ENCODE measurements at regions not wholly inside any gene's neighbourhood (a gene's known extent, or its start where the extent isn't known, plus 50 kb on each side); places are given as distances from the start of the nearest gene placed in this dataset.
"Not testable (repeated sequence)": the region's sequence is repeated elsewhere in the genome, so short reads cannot be mapped to it uniquely, and the experiment has no call there.

- ChIA-PET CTCF (no interaction called here), POLR2A (no interaction called here)
- ATAC-seq: no peak
- intact Hi-C loops (cut with DNase I, micrococcal nuclease): no loop called here
- H3K27me3 Mint-ChIP-seq: no peaks in the 10 kb centered on the region
- H3K36me3 Mint-ChIP-seq (ENCODE audit: low read depth): no peaks in the 10 kb centered on the region
- no peaks in the 10 kb centered on the region for H3K4me1 Mint-ChIP-seq
- no peak for DNase-seq
- H3K4me3 Mint-ChIP-seq: no peak overlapping the region
- H3K9me3 Mint-ChIP-seq (ENCODE audit: low read depth): no peaks in the 10 kb centered on the region
- no peak overlapping the region for H3K27ac Mint-ChIP-seq
Measured at GRCh38 chr6:119960456-119960855, 610.9 kb upstream of the MAN1A1 start.

- DNase-seq (no peak), ATAC-seq (no peak)
- no peaks in the 10 kb centered on the region for H3K4me1 Mint-ChIP-seq
- no peaks in the 10 kb centered on the region for H3K36me3 Mint-ChIP-seq (ENCODE audit: low read depth)
- POLR2A ChIA-PET: no interaction called here
- intact Hi-C loops (cut with DNase I, micrococcal nuclease): no loop called here
- no peak overlapping the region for H3K27ac Mint-ChIP-seq
- H3K4me3 Mint-ChIP-seq: no peak overlapping the region
- H3K9me3 Mint-ChIP-seq (ENCODE audit: low read depth): no peaks in the 10 kb centered on the region
- CTCF ChIA-PET: no interaction called here
- H3K27me3 Mint-ChIP-seq: no peaks in the 10 kb centered on the region
Measured at GRCh38 chr6:119960036-119960435, 610.5 kb upstream of the MAN1A1 start.

GRCh38 chr6:119957195-119957594, 607.6 kb upstream of the MAN1A1 start:
- Mint-ChIP-seq H3K9me3 (ENCODE audit: low read depth) (no peaks in the 10 kb centered on the region), H3K36me3 (ENCODE audit: low read depth) (no peaks in the 10 kb centered on the region), H3K4me1 (no peaks in the 10 kb centered on the region), H3K27me3 (no peaks in the 10 kb centered on the region), H3K4me3 (no peak overlapping the region), H3K27ac (no peak overlapping the region)
- ATAC-seq: no peak
- ChIA-PET POLR2A (no interaction called here), CTCF (interaction anchor here (0.6 kb wide), 3 partner anchors 14 to 154 kb away, joined by 3 to 4 read pairs (median 3); no protein-coding TSS in a partner anchor)
- no peak for DNase-seq
- intact Hi-C loops (cut with DNase I, micrococcal nuclease): no loop called here

- ChIA-PET POLR2A (no interaction called here), CTCF (no interaction called here)
- no peak for ATAC-seq
- intact Hi-C loops (cut with DNase I, micrococcal nuclease): no loop called here
- Mint-ChIP-seq H3K36me3 (ENCODE audit: low read depth) (no peaks in the 10 kb centered on the region), H3K27me3 (no peaks in the 10 kb centered on the region), H3K4me3 (no peak overlapping the region), H3K4me1 (no peaks in the 10 kb centered on the region), H3K27ac (no peak overlapping the region), H3K9me3 (ENCODE audit: low read depth) (no peaks in the 10 kb centered on the region)
- no peak for DNase-seq
Measured at GRCh38 chr6:119952696-119953095, 603.1 kb upstream of the MAN1A1 start.

- H3K27me3 Mint-ChIP-seq: no peaks in the 10 kb centered on the region
- ChIA-PET POLR2A (no interaction called here), CTCF (no interaction called here)
- no peaks in the 10 kb centered on the region for H3K9me3 Mint-ChIP-seq (ENCODE audit: low read depth)
- no peaks in the 10 kb centered on the region for H3K4me1 Mint-ChIP-seq
- no peak overlapping the region for H3K4me3 Mint-ChIP-seq
- no peak for ATAC-seq
- DNase-seq: no peak
- H3K36me3 Mint-ChIP-seq (ENCODE audit: low read depth): no peaks in the 10 kb centered on the region
- no peak overlapping the region for H3K27ac Mint-ChIP-seq
- intact Hi-C loops (cut with DNase I, micrococcal nuclease): no loop called here
Measured at GRCh38 chr6:119950681-119951080, 601.1 kb upstream of the MAN1A1 start.

- ATAC-seq: no peak
- H3K4me3 Mint-ChIP-seq: no peak overlapping the region
Measured at GRCh38 chr6:119942078-119942752, 592.7 kb upstream of the MAN1A1 start.

GRCh38 chr6:119938752-119939151, 589.2 kb upstream of the MAN1A1 start:
- ChIA-PET POLR2A (no interaction called here), CTCF (interaction anchor here (1.0 kb wide), 1 partner anchor 16 kb away, joined by 4 read pairs; no protein-coding TSS in a partner anchor)
- Mint-ChIP-seq H3K4me1 (no peaks in the 10 kb centered on the region), H3K27me3 (no peaks in the 10 kb centered on the region), H3K27ac (no peak overlapping the region), H3K36me3 (ENCODE audit: low read depth) (no peaks in the 10 kb centered on the region), H3K4me3 (no peak overlapping the region), H3K9me3 (ENCODE audit: low read depth) (no peaks in the 10 kb centered on the region)
- no peak for DNase-seq
- no peak for ATAC-seq
- intact Hi-C loops (cut with DNase I, micrococcal nuclease): no loop called here

More at GRCh38 chr6:119942078-119942752, 592.7 kb upstream of the MAN1A1 start:
- DNase-seq: no peak
- H3K36me3 Mint-ChIP-seq (ENCODE audit: low read depth): no peaks in the 10 kb centered on the region
- H3K27ac Mint-ChIP-seq: no peak overlapping the region
- H3K9me3 Mint-ChIP-seq (ENCODE audit: low read depth): no peaks in the 10 kb centered on the region
- no peaks in the 10 kb centered on the region for H3K4me1 Mint-ChIP-seq
- ChIA-PET CTCF (interaction anchor here (0.7 kb wide), 1 partner anchor 139 kb away, joined by 3 read pairs; no protein-coding TSS in a partner anchor), POLR2A (no interaction called here)
- no peaks in the 10 kb centered on the region for H3K27me3 Mint-ChIP-seq
- intact Hi-C loops (cut with DNase I, micrococcal nuclease): no loop called here

GRCh38 chr6:119934816-119935215, 585.3 kb upstream of the MAN1A1 start:
- DNase-seq (no peak), ATAC-seq (no peak)
- CTCF ChIA-PET: no interaction called here
- Mint-ChIP-seq H3K27ac (no peak overlapping the region), H3K27me3 (no peaks in the 10 kb centered on the region), H3K4me1 (no peaks in the 10 kb centered on the region), H3K4me3 (no peak overlapping the region), H3K36me3 (ENCODE audit: low read depth) (no peaks in the 10 kb centered on the region), H3K9me3 (ENCODE audit: low read depth) (no peaks in the 10 kb centered on the region)
- intact Hi-C loops (cut with DNase I, micrococcal nuclease): no loop called here
- POLR2A ChIA-PET: no interaction called here

GRCh38 chr6:119929121-119929520, 579.6 kb upstream of the MAN1A1 start:
- peaks cover 7% of the 10 kb centered on the region for H3K36me3 Mint-ChIP-seq (ENCODE audit: low read depth)
- POLR2A ChIA-PET: no interaction called here
- H3K27me3 Mint-ChIP-seq: no peaks in the 10 kb centered on the region
- ATAC-seq: no peak
- intact Hi-C loops (cut with DNase I, micrococcal nuclease): no loop called here
- no peaks in the 10 kb centered on the region for H3K4me1 Mint-ChIP-seq
- H3K9me3 Mint-ChIP-seq (ENCODE audit: low read depth): peaks cover 19% of the 10 kb centered on the region
- no peak overlapping the region for H3K4me3 Mint-ChIP-seq
- CTCF ChIA-PET: no interaction called here
- no peak overlapping the region for H3K27ac Mint-ChIP-seq
- DNase-seq: no peak

GRCh38 chr6:119924888-119925287, 575.3 kb upstream of the MAN1A1 start:
- H3K4me3 Mint-ChIP-seq; H3K4me1 Mint-ChIP-seq; H3K36me3 Mint-ChIP-seq (ENCODE audit: low read depth); POLR2A ChIA-PET; DNase-seq; ATAC-seq; intact Hi-C loops (cut with DNase I, micrococcal nuclease); CTCF ChIA-PET; H3K27ac Mint-ChIP-seq; H3K27me3 Mint-ChIP-seq: not testable (repeated sequence)
- H3K9me3 Mint-ChIP-seq (ENCODE audit: low read depth): peaks cover 36% of the 10 kb centered on the region

GRCh38 chr6:119922814-119923213, 573.3 kb upstream of the MAN1A1 start:
- intact Hi-C loops (cut with DNase I, micrococcal nuclease): no loop called here
- peaks cover 7% of the 10 kb centered on the region for H3K36me3 Mint-ChIP-seq (ENCODE audit: low read depth)
- peaks cover 36% of the 10 kb centered on the region for H3K9me3 Mint-ChIP-seq (ENCODE audit: low read depth)
- DNase-seq: no peak
- POLR2A ChIA-PET: no interaction called here
- H3K27me3 Mint-ChIP-seq: no peaks in the 10 kb centered on the region
- H3K27ac Mint-ChIP-seq: no peak overlapping the region
- H3K4me1 Mint-ChIP-seq: no peaks in the 10 kb centered on the region
- no peak overlapping the region for H3K4me3 Mint-ChIP-seq
- CTCF ChIA-PET: interaction anchor here (1.8 kb wide), 1 partner anchor 16 kb away, joined by 4 read pairs; no protein-coding TSS in a partner anchor
- no peak for ATAC-seq

- ChIA-PET POLR2A (no interaction called here), CTCF (no interaction called here)
- H3K36me3 Mint-ChIP-seq (ENCODE audit: low read depth): peaks cover 7% of the 10 kb centered on the region
- peaks cover 32% of the 10 kb centered on the region for H3K9me3 Mint-ChIP-seq (ENCODE audit: low read depth)
- H3K4me1 Mint-ChIP-seq: no peaks in the 10 kb centered on the region
- no peak overlapping the region for H3K27ac Mint-ChIP-seq
- ATAC-seq (no peak), DNase-seq (no peak)
- intact Hi-C loops (cut with DNase I, micrococcal nuclease): no loop called here
- H3K4me3 Mint-ChIP-seq: no peak overlapping the region
- no peaks in the 10 kb centered on the region for H3K27me3 Mint-ChIP-seq
Measured at GRCh38 chr6:119921491-119922010, 572.0 kb upstream of the MAN1A1 start.
